HCT116 (cell line): ENCODE measurements at regions not wholly inside any gene's neighbourhood (a gene's known extent, or its start where the extent isn't known, plus 50 kb on each side); places are given as distances from the start of the nearest gene placed in this dataset.

Experiments used
- ATAC-seq: fragments of 200-7000 bp; cut with Tn5 transposase; 2 replicates; pipeline ENCODE4 v1.9.1; 2020; ENCODE audit warnings: mild to moderate bottlenecking, moderate library complexity
- BruUV-seq: library from RNA; stranded (reverse); fragments of 400-500 nt; replicated peaks from 2 replicates; lab custom pipeline; 2021; lab: Mats Ljungman, UMichigan
- CTCF ChIA-PET: fragments of 300-600 bp; sonication (Branson Sonifier 250); formaldehyde crosslinking; loops from one replicate; lab custom pipeline; 2021; ENCODE audit warnings: antibody characterized with exemption; lab: Charles Lee
- POLR2A ChIA-PET: fragments of 300-600, 350-600 bp; sonication (Branson Sonifier 250); formaldehyde crosslinking; loops from one replicate; lab custom pipeline; 2021; ENCODE audit warnings: antibody characterized with exemption; lab: Charles Lee
- RAD21 ChIA-PET, 2 experiments: fragments of 300-600 bp; sonication (Branson Sonifier 250); formaldehyde crosslinking; loops; one replicate each; lab custom pipeline; 2023; ENCODE audit warnings: low total read pairs in 2 of 2; ENCODE audit not compliant: uncharacterized antibody in 2 of 2, unreplicated experiment in 2 of 2, low non-redundant PET in 1 of 2; lab: Charles Lee
- DNase-seq: peaks from one replicate; pipeline ENCODE4 v3.0.0-alpha.2; 2010; ENCODE audit warnings: low read depth, low spot score
- H2AFZ ChIP-seq: fragments of 200-600 bp; shearing (Covaris generic), sonication (generic); 2 replicates; pipeline ENCODE4 v1.6.1; 2017; ENCODE audit warnings: low read depth, mixed run types, mixed read lengths, antibody characterized with exemption, low read length; ENCODE audit not compliant: poor library complexity, severe bottlenecking
- H3K27ac ChIP-seq: 2 replicates; pipeline ENCODE4 v1.5.1; 2012; ENCODE audit warnings: low read depth, low read length
- H3K27me3 ChIP-seq: fragments of 200-600 bp; sonication (generic); 2 replicates; pipeline ENCODE4 v1.6.1; 2016; ENCODE audit warnings: mixed run types, low read length, mixed read lengths; ENCODE audit not compliant: insufficient read depth
- H3K36me3 ChIP-seq, 2 experiments: fragments of 200-500 bp in 1 of 2; fragments of 200-600 bp in 1 of 2; sonication (Bioruptor generic) in 1 of 2; sonication (generic) in 1 of 2; 2 replicates each; pipeline versions ENCODE4 v1.5.1 to v1.6.1; 2014 to 2016; ENCODE audit warnings: low read length in 2 of 2, inconsistent platforms in 1 of 2, mixed read lengths in 1 of 2, mixed run types in 1 of 2; ENCODE audit not compliant: insufficient read depth in 2 of 2, control insufficient read depth in 1 of 2
- H3K4me1 ChIP-seq, 2 experiments: fragments of 200-600 bp in 1 of 2; sonication (generic) in 1 of 2; 2 replicates each; pipeline versions ENCODE4 v1.5.1 to v1.6.1; 2012 to 2017; ENCODE audit warnings: low read length in 2 of 2, inconsistent platforms in 1 of 2, mild to moderate bottlenecking in 1 of 2, mixed read lengths in 1 of 2, mixed run types in 1 of 2, moderate library complexity in 1 of 2; ENCODE audit not compliant: insufficient read depth in 2 of 2, control insufficient read depth in 1 of 2
- H3K4me2 ChIP-seq: fragments of 200-600 bp; sonication (generic); 2 replicates; pipeline ENCODE4 v1.6.1; 2017; ENCODE audit warnings: mixed run types, low read length, mixed read lengths
- H3K4me3 ChIP-seq, 2 experiments: fragments of 200-600 bp in 1 of 2; sonication (generic) in 1 of 2; replicated peaks in 1 of 2; 2 replicates each; pipeline ENCODE4 v1.5.1; 2011 to 2016; ENCODE audit warnings: low read length in 2 of 2, control low read depth in 1 of 2, low read depth in 1 of 2, mild to moderate bottlenecking in 1 of 2, mixed read lengths in 1 of 2, mixed run types in 1 of 2
- H3K79me2 ChIP-seq: fragments of 200-600 bp; sonication (generic); 2 replicates; pipeline ENCODE4 v1.6.1; 2017; ENCODE audit warnings: mild to moderate bottlenecking, mixed run types, low read length, moderate library complexity, mixed read lengths; ENCODE audit not compliant: insufficient read depth
- H3K9ac ChIP-seq: fragments of 200-600 bp; sonication (generic); 2 replicates; pipeline ENCODE4 v1.6.1; 2016; ENCODE audit warnings: low read length, mixed read lengths
- H3K9me2 ChIP-seq: fragments of 200-600 bp; sonication (generic), shearing (Covaris generic); 2 replicates; pipeline ENCODE4 v1.6.1; 2017; ENCODE audit warnings: mixed run types, mild to moderate bottlenecking, moderate library complexity; ENCODE audit not compliant: insufficient read depth
- H3K9me3 ChIP-seq, 2 experiments: fragments of 200-500 bp in 1 of 2; fragments of 200-600 bp in 1 of 2; sonication (Bioruptor generic) in 1 of 2; sonication (generic) in 1 of 2; 2 replicates each; pipeline ENCODE4 v1.6.1; 2014 to 2017; ENCODE audit warnings: low read length in 2 of 2, mixed read lengths in 2 of 2, inconsistent platforms in 1 of 2, low read depth in 1 of 2, mild to moderate bottlenecking in 1 of 2, mixed run types in 1 of 2, moderate library complexity in 1 of 2; ENCODE audit not compliant: control insufficient read depth in 1 of 2, insufficient read depth in 1 of 2
- H4K20me1 ChIP-seq: fragments of 200-600 bp; sonication (generic), shearing (Covaris generic); 2 replicates; pipeline ENCODE4 v1.6.1; 2017; ENCODE audit warnings: mixed run types, mild to moderate bottlenecking, moderate library complexity; ENCODE audit not compliant: insufficient read depth
- ATF3 ChIP-seq: IDR thresholded peaks from 2 replicates; pipeline ENCODE4 v1.6.1; 2012
- CBX3 ChIP-seq: IDR thresholded peaks from 2 replicates; pipeline ENCODE4 v1.6.1; 2012; ENCODE audit warnings: low read depth
- EZH2 ChIP-seq: fragments of 200-600 bp; sonication (generic); IDR thresholded peaks from 2 replicates; pipeline ENCODE4 v1.6.1; 2017; ENCODE audit warnings: antibody characterized with exemption, mixed run types
- EZH2phosphoT487 ChIP-seq: fragments of 200-600 bp; IDR thresholded peaks from 2 replicates; pipeline ENCODE4 v1.6.1; 2018; ENCODE audit warnings: antibody characterized with exemption, borderline replicate concordance
- FOSL1 ChIP-seq: IDR thresholded peaks from 2 replicates; pipeline ENCODE4 v1.6.1; 2012; ENCODE audit warnings: low read depth
- POLR2AphosphoS5 ChIP-seq: IDR thresholded peaks from 2 replicates; pipeline ENCODE4 v1.6.1; 2011; ENCODE audit warnings: mild to moderate bottlenecking, low read depth, low read length, moderate library complexity
- RAD21 ChIP-seq: IDR thresholded peaks from 2 replicates; pipeline ENCODE4 v1.6.1; 2012; ENCODE audit warnings: low read depth, mild to moderate bottlenecking
- REST ChIP-seq: IDR thresholded peaks from 2 replicates; pipeline ENCODE4 v1.6.1; 2012; ENCODE audit warnings: low read depth
- SP1 ChIP-seq: IDR thresholded peaks from 2 replicates; pipeline ENCODE4 v1.6.1; 2012; ENCODE audit warnings: low read depth
- SRF ChIP-seq: IDR thresholded peaks from 2 replicates; pipeline ENCODE4 v1.6.1; 2012; ENCODE audit warnings: low read depth
- YY1 ChIP-seq: IDR thresholded peaks from 2 replicates; pipeline ENCODE4 v1.6.1; 2011; ENCODE audit warnings: low read length, low read depth, moderate library complexity, mild to moderate bottlenecking; ENCODE audit not compliant: insufficient replicate concordance; ENCODE audit errors: extremely low read depth
- ZBTB33 ChIP-seq: IDR thresholded peaks from 2 replicates; pipeline ENCODE4 v1.6.1; 2011; ENCODE audit warnings: mild to moderate bottlenecking, low read length, moderate library complexity; ENCODE audit not compliant: insufficient replicate concordance; ENCODE audit errors: extremely low read depth
- ZFX ChIP-seq: fragments of 450-650 bp; IDR thresholded peaks from 2 replicates; pipeline ENCODE4 v1.6.1; 2017
- intact Hi-C: fragments of 100-400 bp; cut with micrococcal nuclease; formaldehyde crosslinking; loops from 2 replicates; pipeline ENCODE4 v1.10.0; 2022
- TF ChIP-seq, protein P1 (sequence below): IDR thresholded peaks from 2 replicates; pipeline ENCODE4 v1.6.1; 2012

GRCh38 chr3:177596248-177596815 is 399.1 kb upstream of the TBL1XR1 start:
- Histone ChIP-seq H3K79me2 (no peaks in the 10 kb centered on the region), H3K9ac (no peak overlapping the region), H3K4me1 (peaks cover 15 to 25% of the 10 kb centered on the region in 2 experiments), H2AFZ (no peak overlapping the region), H3K4me2 (peak overlapping the region; percentile 47), H4K20me1 (no peaks in the 10 kb centered on the region), H3K9me3 (no peaks in the 10 kb centered on the region), H3K27me3 (no peaks in the 10 kb centered on the region), H3K4me3 (no peak overlapping the region), H3K27ac (no peak overlapping the region), H3K36me3 (no peaks in the 10 kb centered on the region), H3K9me2 (no peaks in the 10 kb centered on the region)
- TF ChIP-seq SP1 = peak; percentile 32; the same call in 1 of the 2 replicates
- peak; percentile 33; the same call in 1 of the 2 replicates for TF ChIP-seq FOSL1
- TF ChIP-seq, protein P1, sequence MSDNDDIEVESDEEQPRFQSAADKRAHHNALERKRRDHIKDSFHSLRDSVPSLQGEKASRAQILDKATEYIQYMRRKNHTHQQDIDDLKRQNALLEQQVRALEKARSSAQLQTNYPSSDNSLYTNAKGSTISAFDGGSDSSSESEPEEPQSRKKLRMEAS = no peak
- TF ChIP-seq POLR2AphosphoS5 = no peak
- no peak for TF ChIP-seq EZH2phosphoT487
- intact Hi-C loops = no loop called here
- CTCF ChIA-PET = no interaction called here
- peak; percentile 62 for ATAC-seq
- POLR2A ChIA-PET = no interaction called here
- BruUV-seq = no TSS peak
- DNase-seq = peak; percentile 21
- RAD21 ChIA-PET = no interaction called here

- intact Hi-C loops = no loop called here
- BruUV-seq = no TSS peak
- Histone ChIP-seq H3K36me3 (no peaks in the 10 kb centered on the region), H3K27me3 (no peaks in the 10 kb centered on the region), H3K4me2 (peak overlapping the region; percentile 47), H2AFZ (no peak overlapping the region), H3K4me1 (peaks cover 15 to 25% of the 10 kb centered on the region in 2 experiments), H3K79me2 (no peaks in the 10 kb centered on the region), H3K9ac (no peak overlapping the region), H4K20me1 (no peaks in the 10 kb centered on the region), H3K4me3 (no peak overlapping the region), H3K27ac (no peak overlapping the region), H3K9me2 (no peaks in the 10 kb centered on the region), H3K9me3 (no peaks in the 10 kb centered on the region)
- ChIA-PET RAD21 (no interaction called here), CTCF (no interaction called here), POLR2A (no interaction called here)
- ATAC-seq (no peak), DNase-seq (no peak)
- TF ChIP-seq CBX3 = no peak
- TF ChIP-seq REST = no peak
- no peak for TF ChIP-seq YY1
- TF ChIP-seq POLR2AphosphoS5 = no peak
- no peak for TF ChIP-seq ZFX
- no peak for TF ChIP-seq ZBTB33
- TF ChIP-seq RAD21 = no peak
- no peak for TF ChIP-seq ATF3
- no peak; the same call in 1 of the 2 replicates for TF ChIP-seq SP1
- no peak for TF ChIP-seq EZH2
- no peak for TF ChIP-seq SRF
These were observed 399.6 kb upstream of the TBL1XR1 start for GRCh38 chr3:177596816-177597271.
